SIG-M5 (cell line): ENCODE measurements at regions not wholly inside any gene's neighbourhood (a gene's known extent, or its start where the extent isn't known, plus 50 kb on each side); places are given as distances from the start of the nearest gene placed in this dataset.

Experiments
- DNase-seq: peaks from one replicate; lab custom pipeline; 2025; lab: John Stamatoyannopoulos, UW

GRCh38 chr20:48015141-48015910 is 230.0 kb upstream of the SULF2 start:
- no peak for DNase-seq

GRCh38 chr20:48012401-48012974 is 227.2 kb upstream of the SULF2 start:
- DNase-seq: no peak

- DNase-seq: no peak
Observed at GRCh38 chr20:48011025-48011424, 225.7 kb upstream of the SULF2 start.

GRCh38 chr20:48010623-48011022 is 225.3 kb upstream of the SULF2 start:
- no peak for DNase-seq

GRCh38 chr20:48008850-48009515 is 223.7 kb upstream of the SULF2 start:
- DNase-seq: no peak

GRCh38 chr20:48007351-48007750 is 222.1 kb upstream of the SULF2 start:
- no peak for DNase-seq

- no peak for DNase-seq
Observed at GRCh38 chr20:48006036-48006833, 221.0 kb upstream of the SULF2 start.

GRCh38 chr20:48003021-48003420 is 217.7 kb upstream of the SULF2 start:
- no peak for DNase-seq

- DNase-seq: peak; percentile 67
Observed at GRCh38 chr20:48002517-48002970, 217.3 kb upstream of the SULF2 start.

GRCh38 chr20:47999166-47999565 is 213.9 kb upstream of the SULF2 start:
- no peak for DNase-seq

- DNase-seq: peak; percentile 87
Observed at GRCh38 chr20:47998736-47999135, 213.5 kb upstream of the SULF2 start.

GRCh38 chr20:47995661-47996060 is 210.4 kb upstream of the SULF2 start:
- DNase-seq: no peak

GRCh38 chr20:47993817-47994216 is 208.5 kb upstream of the SULF2 start:
- DNase-seq: no peak

- no peak for DNase-seq
Observed at GRCh38 chr20:47993035-47993755, 207.9 kb upstream of the SULF2 start.

- DNase-seq: no peak
Observed at GRCh38 chr20:47991875-47992488, 206.7 kb upstream of the SULF2 start.

- no peak for DNase-seq
Observed at GRCh38 chr20:47990507-47991150, 205.3 kb upstream of the SULF2 start.

- DNase-seq: no peak
Observed at GRCh38 chr20:47989957-47990356, 204.7 kb upstream of the SULF2 start.

GRCh38 chr20:47988676-47989075 is 203.4 kb upstream of the SULF2 start:
- DNase-seq: no peak

- DNase-seq: no peak
Observed at GRCh38 chr20:47985092-47985850, 200.0 kb upstream of the SULF2 start.

- DNase-seq: no peak
Observed at GRCh38 chr20:47984437-47984836, 199.2 kb upstream of the SULF2 start.
